GM18907 (cell line): ENCODE measurements at regions not wholly inside any gene's neighbourhood (a gene's known extent, or its start where the extent isn't known, plus 50 kb on each side); places are given as distances from the start of the nearest gene placed in this dataset.

Source experiments
- ATAC-seq: cut with Tn5 transposase; IDR thresholded peaks from one replicate; pipeline ENCODE4 v1.9.1; 2021; ENCODE audit warnings: mild to moderate bottlenecking, moderate library complexity; ENCODE audit not compliant: unreplicated experiment

DNA sequence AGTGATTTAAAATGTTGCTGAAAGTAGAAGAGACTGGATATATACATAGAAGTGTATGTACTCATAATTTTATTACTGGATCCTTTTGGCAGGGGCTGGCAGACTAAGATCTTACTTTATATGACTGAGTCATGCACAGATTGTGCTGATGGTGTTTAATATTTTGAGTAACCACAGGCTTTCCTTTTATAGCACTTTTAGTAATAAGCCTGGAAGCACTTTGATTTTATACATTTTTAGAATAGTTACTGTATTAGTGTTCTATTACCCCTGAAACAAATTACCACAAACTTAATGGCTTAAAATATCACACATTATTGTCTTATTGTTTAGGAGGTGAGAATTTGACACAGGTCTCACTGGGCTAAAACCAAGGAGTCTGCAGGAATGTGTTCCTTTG is 113.4 kb upstream of the CDH8 start:
- no peak for ATAC-seq

DNA sequence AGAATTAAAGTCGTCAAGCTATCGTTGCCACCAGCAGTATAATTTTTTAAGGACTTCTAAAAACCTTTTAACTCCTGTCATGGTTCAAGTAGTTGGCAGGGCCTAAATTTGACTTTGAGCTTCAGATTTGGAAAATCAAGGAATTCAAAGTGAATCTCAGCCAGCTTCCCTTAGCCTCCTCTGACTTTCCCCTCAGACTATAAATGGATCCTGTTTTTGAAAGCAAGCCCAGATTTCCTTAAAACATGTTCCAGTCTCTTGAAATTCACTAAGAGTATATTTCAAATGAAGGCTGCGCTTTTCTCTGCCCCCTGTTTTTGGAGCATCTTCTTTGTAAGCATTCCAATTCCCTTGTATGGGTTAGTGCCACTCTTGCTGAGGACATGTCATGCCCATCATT is 101.8 kb upstream of the CDH8 start:
- ATAC-seq = no peak

DNA sequence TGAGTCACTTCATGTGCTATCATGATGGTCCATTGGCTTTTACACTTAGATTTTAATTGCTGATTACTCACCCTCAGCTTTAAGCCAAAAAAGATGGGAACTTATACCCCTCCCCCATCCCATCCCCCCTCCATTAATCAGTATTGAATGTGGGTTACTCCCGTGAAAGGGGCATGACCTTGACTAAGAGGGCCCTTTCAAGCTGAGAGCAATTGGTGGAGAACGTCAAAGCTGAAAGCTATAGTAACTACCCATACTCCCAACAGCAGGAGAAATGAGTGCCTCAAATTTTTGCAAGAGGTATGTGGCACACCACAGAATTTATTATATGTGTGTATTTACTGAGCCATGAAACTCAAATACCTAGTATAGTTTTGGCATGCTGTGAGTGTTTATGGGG is 99.7 kb upstream of the CDH8 start:
- ATAC-seq = no peak

DNA sequence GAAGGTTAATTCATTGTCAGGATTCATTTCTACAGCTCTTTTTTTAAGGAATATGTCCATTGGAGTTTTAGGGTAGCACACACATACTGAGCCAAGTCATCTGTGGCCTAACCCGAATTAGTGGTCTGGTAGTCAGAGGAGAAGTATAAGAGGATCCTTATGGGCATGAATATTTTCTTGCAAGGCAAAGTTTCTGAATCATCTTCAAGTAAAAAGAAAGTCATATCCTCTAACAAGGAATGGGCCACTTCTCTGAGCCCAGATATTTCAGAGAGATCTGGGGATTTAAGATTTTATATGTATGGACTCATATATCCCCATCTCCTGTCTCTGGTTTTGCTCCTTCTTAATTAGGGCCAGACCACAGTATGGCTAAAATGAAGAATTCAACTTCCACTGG is 99.2 kb upstream of the CDH8 start:
- no peak for ATAC-seq

DNA sequence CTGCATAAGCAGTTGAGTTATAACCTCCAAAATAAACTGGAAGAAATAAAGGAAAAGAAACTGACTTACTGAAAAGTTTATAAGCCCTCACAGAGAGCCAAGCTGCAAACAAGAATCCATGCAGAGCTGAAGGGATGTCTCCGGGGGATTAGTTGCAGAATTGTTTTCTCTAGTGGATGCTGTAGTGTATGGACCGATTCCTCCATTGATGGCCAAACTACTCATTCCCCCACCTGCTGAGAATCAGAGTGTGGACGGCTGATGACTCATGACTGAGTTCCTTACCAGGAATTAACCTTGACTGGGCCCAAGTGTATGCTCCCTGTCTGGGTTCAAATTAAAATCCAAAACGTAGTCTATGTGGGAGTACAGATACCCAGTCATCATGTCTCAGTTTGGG is 93.9 kb upstream of the CDH8 start:
- ATAC-seq = no peak

DNA sequence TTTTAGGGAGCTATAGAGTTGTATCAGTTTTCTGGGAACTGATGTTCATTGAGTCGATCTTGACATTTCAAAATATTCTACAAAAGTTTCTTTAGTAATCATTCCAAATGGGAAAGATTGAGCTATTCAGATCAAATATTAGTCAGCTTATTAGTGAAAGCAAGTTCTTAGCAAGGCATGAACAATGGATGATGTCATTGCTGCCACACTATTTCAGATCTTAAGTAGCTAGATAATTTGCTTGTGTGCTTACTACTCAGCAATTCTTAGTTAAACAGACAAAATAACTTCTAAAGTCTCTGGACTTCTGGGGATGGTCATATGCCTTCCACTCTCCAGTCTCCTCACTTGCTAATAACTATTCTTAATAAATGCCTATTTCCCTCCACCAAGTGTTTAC is 69.0 kb upstream of the CDH8 start:
- ATAC-seq = no peak

DNA sequence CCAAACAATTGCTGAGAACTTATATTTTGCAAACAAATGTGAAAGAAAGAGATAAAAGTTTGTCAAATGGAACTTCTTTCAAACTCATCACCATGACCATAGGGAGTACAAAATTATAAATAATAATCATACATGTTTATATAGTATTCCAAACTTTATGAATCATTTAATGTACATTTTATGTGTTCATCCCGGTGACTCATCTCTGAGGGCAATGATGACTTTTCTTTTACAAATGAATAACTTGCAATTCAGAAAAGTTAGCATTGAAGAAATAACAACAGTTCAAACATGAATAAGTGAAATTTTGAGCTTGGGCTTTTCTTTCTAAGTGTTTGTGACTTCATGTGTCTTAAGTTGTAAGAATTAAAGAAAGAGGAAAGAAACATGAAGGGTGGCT is 66.3 kb upstream of the CDH8 start:
- ATAC-seq = no peak

DNA sequence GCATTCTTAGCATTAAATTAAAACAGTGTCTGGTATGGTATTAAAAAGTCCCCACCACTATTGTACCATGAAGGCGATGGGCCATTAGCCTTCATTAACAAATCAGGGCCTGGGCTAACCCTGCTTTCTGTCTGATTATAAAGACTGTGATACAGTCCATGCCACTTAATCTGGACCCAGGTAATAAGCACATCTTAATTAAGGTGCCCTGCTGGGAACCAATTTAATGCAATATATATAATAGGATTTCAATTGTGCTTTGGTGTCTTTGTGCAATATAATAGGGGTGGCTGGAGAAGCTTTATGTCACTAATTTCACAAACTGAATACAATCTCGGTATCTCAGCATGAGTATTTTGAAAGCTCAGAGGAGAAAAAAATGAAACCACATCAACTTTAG is 64.4 kb upstream of the CDH8 start:
- ATAC-seq = no peak

DNA sequence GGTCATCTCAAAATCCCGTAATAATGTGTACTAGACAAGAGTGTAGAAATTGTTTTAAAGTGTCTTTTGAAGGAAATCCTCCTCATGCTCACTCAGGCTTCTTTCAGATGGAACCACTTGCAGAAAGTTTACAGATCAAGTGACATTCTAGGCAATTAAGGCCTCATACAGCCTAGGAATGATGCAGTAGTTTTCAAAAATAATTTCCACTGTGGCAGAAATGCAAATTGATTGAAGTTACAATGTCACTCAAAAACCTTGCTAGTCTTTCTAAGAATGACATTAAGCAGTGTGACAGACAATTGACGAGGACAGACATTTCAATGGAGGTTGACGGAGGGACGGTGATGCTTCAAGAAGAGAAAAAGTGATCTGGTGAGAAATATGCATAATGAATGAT is 53.5 kb upstream of the CDH8 start:
- ATAC-seq = no peak

DNA sequence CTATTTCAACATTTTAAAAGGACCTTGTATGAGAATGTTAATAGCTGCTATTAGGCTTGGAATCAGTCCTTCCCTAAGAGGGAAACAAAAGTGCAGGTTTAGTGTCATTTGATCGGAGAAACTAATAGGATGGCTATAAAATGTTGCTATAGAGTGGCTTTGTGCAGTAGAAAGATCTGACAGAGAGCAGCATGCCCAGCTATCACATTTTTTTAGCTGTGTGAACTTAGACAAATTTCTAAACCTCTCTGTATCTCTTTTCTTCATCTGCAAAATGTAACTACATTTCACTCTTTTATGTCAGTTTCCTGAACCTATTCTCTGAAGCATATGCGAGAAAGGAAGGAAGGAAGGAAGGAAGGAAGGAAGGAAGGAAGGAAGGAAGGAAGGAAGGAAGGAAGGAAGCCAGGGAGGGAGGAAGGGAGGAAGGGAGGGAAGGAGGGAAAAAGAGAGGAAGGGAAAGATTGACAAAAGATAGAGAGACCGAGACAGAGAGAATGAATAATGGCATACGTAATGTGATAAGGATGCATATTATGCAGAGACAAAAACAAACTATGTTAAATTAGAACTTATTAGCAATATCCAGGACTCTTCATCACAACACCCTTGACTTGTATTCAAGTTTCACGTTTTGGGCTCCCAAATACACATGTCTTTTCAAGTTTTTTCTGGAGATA is 52.6 kb upstream of the CDH8 start:
- ATAC-seq = no peak
